ENCODE measurements at regions not wholly inside any gene's neighbourhood (a gene's known extent, or its start where the extent isn't known, plus 50 kb on each side); places are given as distances from the start of the nearest gene placed in this dataset.

DNA sequence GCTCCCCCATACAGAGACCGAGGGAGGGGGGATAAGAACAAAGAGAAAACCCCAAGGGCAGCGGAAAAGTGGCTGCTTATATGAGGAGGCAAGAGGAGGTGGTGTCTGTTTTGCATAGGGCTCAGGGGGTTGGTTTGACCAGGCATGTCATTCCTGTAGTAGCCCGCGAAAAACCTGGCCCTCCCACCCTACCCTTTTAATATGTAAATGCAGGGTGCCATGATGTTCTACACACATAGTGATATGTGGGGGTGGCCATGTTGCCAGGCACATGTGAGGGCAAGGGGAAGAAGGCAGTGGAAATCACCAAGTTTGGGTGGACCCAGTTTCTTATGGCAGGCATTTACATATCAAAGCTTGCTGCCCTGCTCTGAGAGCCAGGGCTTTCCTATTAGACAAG lies 203.5 kb upstream of the UBL3 start:
- TF ChIP-seq YY1 (IDR thresholded peaks at IDR 0.05; ENCODE audit: low read depth) (no peak), TAF1 (IDR thresholded peaks at IDR 0.05; ENCODE audit: borderline replicate concordance, low read depth, low read length) (no peak), NRF1 (IDR thresholded peaks at IDR 0.05; ENCODE audit: low read depth, low read length) (no peak), POLR2AphosphoS5 (IDR thresholded peaks at IDR 0.05; ENCODE audit: low read depth, low read length) (no peak), RFX5 (IDR thresholded peaks at IDR 0.05; ENCODE audit: low read length) (no peak)
- TF ChIP-seq, protein P1, sequence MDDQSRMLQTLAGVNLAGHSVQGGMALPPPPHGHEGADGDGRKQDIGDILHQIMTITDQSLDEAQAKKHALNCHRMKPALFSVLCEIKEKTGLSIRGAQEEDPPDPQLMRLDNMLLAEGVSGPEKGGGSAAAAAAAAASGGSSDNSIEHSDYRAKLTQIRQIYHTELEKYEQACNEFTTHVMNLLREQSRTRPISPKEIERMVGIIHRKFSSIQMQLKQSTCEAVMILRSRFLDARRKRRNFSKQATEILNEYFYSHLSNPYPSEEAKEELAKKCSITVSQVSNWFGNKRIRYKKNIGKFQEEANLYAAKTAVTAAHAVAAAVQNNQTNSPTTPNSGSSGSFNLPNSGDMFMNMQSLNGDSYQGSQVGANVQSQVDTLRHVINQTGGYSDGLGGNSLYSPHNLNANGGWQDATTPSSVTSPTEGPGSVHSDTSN (IDR thresholded peaks at IDR 0.05) = no peak
- TF ChIP-seq, protein P2, sequence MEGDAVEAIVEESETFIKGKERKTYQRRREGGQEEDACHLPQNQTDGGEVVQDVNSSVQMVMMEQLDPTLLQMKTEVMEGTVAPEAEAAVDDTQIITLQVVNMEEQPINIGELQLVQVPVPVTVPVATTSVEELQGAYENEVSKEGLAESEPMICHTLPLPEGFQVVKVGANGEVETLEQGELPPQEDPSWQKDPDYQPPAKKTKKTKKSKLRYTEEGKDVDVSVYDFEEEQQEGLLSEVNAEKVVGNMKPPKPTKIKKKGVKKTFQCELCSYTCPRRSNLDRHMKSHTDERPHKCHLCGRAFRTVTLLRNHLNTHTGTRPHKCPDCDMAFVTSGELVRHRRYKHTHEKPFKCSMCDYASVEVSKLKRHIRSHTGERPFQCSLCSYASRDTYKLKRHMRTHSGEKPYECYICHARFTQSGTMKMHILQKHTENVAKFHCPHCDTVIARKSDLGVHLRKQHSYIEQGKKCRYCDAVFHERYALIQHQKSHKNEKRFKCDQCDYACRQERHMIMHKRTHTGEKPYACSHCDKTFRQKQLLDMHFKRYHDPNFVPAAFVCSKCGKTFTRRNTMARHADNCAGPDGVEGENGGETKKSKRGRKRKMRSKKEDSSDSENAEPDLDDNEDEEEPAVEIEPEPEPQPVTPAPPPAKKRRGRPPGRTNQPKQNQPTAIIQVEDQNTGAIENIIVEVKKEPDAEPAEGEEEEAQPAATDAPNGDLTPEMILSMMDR (IDR thresholded peaks at IDR 0.05) = no peak

All from SK-N-SH (cell line).